HCT116 (cell line): ENCODE measurements at regions not wholly inside any gene's neighbourhood (a gene's known extent, or its start where the extent isn't known, plus 50 kb on each side); places are given as distances from the start of the nearest gene placed in this dataset.

Experiments
- ATAC-seq: fragments of 200-7000 bp; cut with Tn5 transposase; 2 replicates; pipeline ENCODE4 v1.9.1; 2020; ENCODE audit warnings: mild to moderate bottlenecking, moderate library complexity
- BruUV-seq: library from RNA; stranded (reverse); fragments of 400-500 nt; replicated peaks from 2 replicates; lab custom pipeline; 2021; lab: Mats Ljungman, UMichigan
- CTCF ChIA-PET: fragments of 300-600 bp; sonication (Branson Sonifier 250); formaldehyde crosslinking; loops from one replicate; lab custom pipeline; 2021; ENCODE audit warnings: antibody characterized with exemption; lab: Charles Lee
- POLR2A ChIA-PET: fragments of 300-600, 350-600 bp; sonication (Branson Sonifier 250); formaldehyde crosslinking; loops from one replicate; lab custom pipeline; 2021; ENCODE audit warnings: antibody characterized with exemption; lab: Charles Lee
- RAD21 ChIA-PET, 2 experiments: fragments of 300-600 bp; sonication (Branson Sonifier 250); formaldehyde crosslinking; loops; one replicate each; lab custom pipeline; 2023; ENCODE audit warnings: low total read pairs in 2 of 2; ENCODE audit not compliant: uncharacterized antibody in 2 of 2, unreplicated experiment in 2 of 2, low non-redundant PET in 1 of 2; lab: Charles Lee
- DNase-seq: peaks from one replicate; pipeline ENCODE4 v3.0.0-alpha.2; 2010; ENCODE audit warnings: low read depth, low spot score
- H2AFZ ChIP-seq: fragments of 200-600 bp; shearing (Covaris generic), sonication (generic); 2 replicates; pipeline ENCODE4 v1.6.1; 2017; ENCODE audit warnings: low read depth, mixed run types, mixed read lengths, antibody characterized with exemption, low read length; ENCODE audit not compliant: poor library complexity, severe bottlenecking
- H3K27ac ChIP-seq: 2 replicates; pipeline ENCODE4 v1.5.1; 2012; ENCODE audit warnings: low read depth, low read length
- H3K27me3 ChIP-seq: fragments of 200-600 bp; sonication (generic); 2 replicates; pipeline ENCODE4 v1.6.1; 2016; ENCODE audit warnings: mixed run types, low read length, mixed read lengths; ENCODE audit not compliant: insufficient read depth
- H3K36me3 ChIP-seq, 2 experiments: fragments of 200-500 bp in 1 of 2; fragments of 200-600 bp in 1 of 2; sonication (Bioruptor generic) in 1 of 2; sonication (generic) in 1 of 2; 2 replicates each; pipeline versions ENCODE4 v1.5.1 to v1.6.1; 2014 to 2016; ENCODE audit warnings: low read length in 2 of 2, inconsistent platforms in 1 of 2, mixed read lengths in 1 of 2, mixed run types in 1 of 2; ENCODE audit not compliant: insufficient read depth in 2 of 2, control insufficient read depth in 1 of 2
- H3K4me1 ChIP-seq, 2 experiments: fragments of 200-600 bp in 1 of 2; sonication (generic) in 1 of 2; 2 replicates each; pipeline versions ENCODE4 v1.5.1 to v1.6.1; 2012 to 2017; ENCODE audit warnings: low read length in 2 of 2, inconsistent platforms in 1 of 2, mild to moderate bottlenecking in 1 of 2, mixed read lengths in 1 of 2, mixed run types in 1 of 2, moderate library complexity in 1 of 2; ENCODE audit not compliant: insufficient read depth in 2 of 2, control insufficient read depth in 1 of 2
- H3K4me2 ChIP-seq: fragments of 200-600 bp; sonication (generic); 2 replicates; pipeline ENCODE4 v1.6.1; 2017; ENCODE audit warnings: mixed run types, low read length, mixed read lengths
- H3K4me3 ChIP-seq, 2 experiments: fragments of 200-600 bp in 1 of 2; sonication (generic) in 1 of 2; replicated peaks in 1 of 2; 2 replicates each; pipeline ENCODE4 v1.5.1; 2011 to 2016; ENCODE audit warnings: low read length in 2 of 2, control low read depth in 1 of 2, low read depth in 1 of 2, mild to moderate bottlenecking in 1 of 2, mixed read lengths in 1 of 2, mixed run types in 1 of 2
- H3K79me2 ChIP-seq: fragments of 200-600 bp; sonication (generic); 2 replicates; pipeline ENCODE4 v1.6.1; 2017; ENCODE audit warnings: mild to moderate bottlenecking, mixed run types, low read length, moderate library complexity, mixed read lengths; ENCODE audit not compliant: insufficient read depth
- H3K9ac ChIP-seq: fragments of 200-600 bp; sonication (generic); 2 replicates; pipeline ENCODE4 v1.6.1; 2016; ENCODE audit warnings: low read length, mixed read lengths
- H3K9me2 ChIP-seq: fragments of 200-600 bp; sonication (generic), shearing (Covaris generic); 2 replicates; pipeline ENCODE4 v1.6.1; 2017; ENCODE audit warnings: mixed run types, mild to moderate bottlenecking, moderate library complexity; ENCODE audit not compliant: insufficient read depth
- H3K9me3 ChIP-seq, 2 experiments: fragments of 200-500 bp in 1 of 2; fragments of 200-600 bp in 1 of 2; sonication (Bioruptor generic) in 1 of 2; sonication (generic) in 1 of 2; 2 replicates each; pipeline ENCODE4 v1.6.1; 2014 to 2017; ENCODE audit warnings: low read length in 2 of 2, mixed read lengths in 2 of 2, inconsistent platforms in 1 of 2, low read depth in 1 of 2, mild to moderate bottlenecking in 1 of 2, mixed run types in 1 of 2, moderate library complexity in 1 of 2; ENCODE audit not compliant: control insufficient read depth in 1 of 2, insufficient read depth in 1 of 2
- H4K20me1 ChIP-seq: fragments of 200-600 bp; sonication (generic), shearing (Covaris generic); 2 replicates; pipeline ENCODE4 v1.6.1; 2017; ENCODE audit warnings: mixed run types, mild to moderate bottlenecking, moderate library complexity; ENCODE audit not compliant: insufficient read depth
- CBX3 ChIP-seq: IDR thresholded peaks from 2 replicates; pipeline ENCODE4 v1.6.1; 2012; ENCODE audit warnings: low read depth
- EZH2 ChIP-seq: fragments of 200-600 bp; sonication (generic); IDR thresholded peaks from 2 replicates; pipeline ENCODE4 v1.6.1; 2017; ENCODE audit warnings: antibody characterized with exemption, mixed run types
- MAX ChIP-seq: IDR thresholded peaks from 2 replicates; pipeline ENCODE4 v1.6.1; 2012
- POLR2A ChIP-seq: IDR thresholded peaks from 2 replicates; pipeline ENCODE4 v1.7.0; 2011; ENCODE audit warnings: borderline replicate concordance; ENCODE audit not compliant: insufficient read depth, insufficient read length; ENCODE audit errors: extremely low read depth
- RAD21 ChIP-seq: IDR thresholded peaks from 2 replicates; pipeline ENCODE4 v1.6.1; 2012; ENCODE audit warnings: low read depth, mild to moderate bottlenecking
- SIN3A ChIP-seq: IDR thresholded peaks from 2 replicates; pipeline ENCODE4 v1.6.1; 2012; ENCODE audit warnings: low read depth
- SP1 ChIP-seq: IDR thresholded peaks from 2 replicates; pipeline ENCODE4 v1.6.1; 2012; ENCODE audit warnings: low read depth
- SRF ChIP-seq: IDR thresholded peaks from 2 replicates; pipeline ENCODE4 v1.6.1; 2012; ENCODE audit warnings: low read depth
- TCF7L2 ChIP-seq: IDR thresholded peaks from 2 replicates; pipeline ENCODE4 v1.7.0; 2011; ENCODE audit warnings: borderline replicate concordance, inconsistent platforms; ENCODE audit not compliant: insufficient read depth, insufficient read length; ENCODE audit errors: extremely low read depth
- YY1 ChIP-seq: IDR thresholded peaks from 2 replicates; pipeline ENCODE4 v1.6.1; 2011; ENCODE audit warnings: low read length, low read depth, moderate library complexity, mild to moderate bottlenecking; ENCODE audit not compliant: insufficient replicate concordance; ENCODE audit errors: extremely low read depth
- ZNF274 ChIP-seq: fragments of 200-500 bp; sonication (Bioruptor generic); IDR thresholded peaks from 2 replicates; pipeline ENCODE4 v1.6.1; 2014; ENCODE audit warnings: mild to moderate bottlenecking, low read depth, low read length, inconsistent platforms
- intact Hi-C: fragments of 100-400 bp; cut with micrococcal nuclease; formaldehyde crosslinking; loops from 2 replicates; pipeline ENCODE4 v1.10.0; 2022

GRCh38 chr11:128039140-128040021, 548.0 kb downstream of the ETS1 start:
- Histone ChIP-seq H3K9me3 (no peaks in the 10 kb centered on the region), H3K27me3 (no peaks in the 10 kb centered on the region), H3K4me1 (no peaks in the 10 kb centered on the region), H3K79me2 (no peaks in the 10 kb centered on the region), H3K4me3 (no peak overlapping the region), H3K9me2 (no peaks in the 10 kb centered on the region), H3K4me2 (no peak overlapping the region), H4K20me1 (no peaks in the 10 kb centered on the region), H3K9ac (no peak overlapping the region), H3K36me3 (no peaks in the 10 kb centered on the region)
- DNase-seq = no peak
- CTCF ChIA-PET = interaction anchor here (0.6 kb wide), 1 partner anchor 1432 kb away, joined by 3 read pairs; no protein-coding TSS in a partner anchor
- RAD21 ChIA-PET = no interaction called here
- BruUV-seq = no TSS peak
- POLR2A ChIA-PET = no interaction called here
- ATAC-seq = no peak
- intact Hi-C loops = loop anchor here (10.0 kb wide), 3 partner anchors 245 to 1595 kb away; no protein-coding TSS in a partner anchor
- TF ChIP-seq TCF7L2 (no peak), POLR2A (no peak)
- TF ChIP-seq, all 23 proteins: peak for 0
- H3K27ac ChIP-seq = no peak overlapping the region
- no peak overlapping the region for H2AFZ ChIP-seq

GRCh38 chr11:128036556-128037093, 550.7 kb downstream of the ETS1 start:
- H3K4me2 ChIP-seq = no peak overlapping the region
- H3K9me2 ChIP-seq = no peaks in the 10 kb centered on the region
- DNase-seq = no peak
- no peak overlapping the region for H2AFZ ChIP-seq
- ATAC-seq = no peak
- H3K9ac ChIP-seq = no peak overlapping the region
- no peak overlapping the region for H3K27ac ChIP-seq
- RAD21 ChIA-PET = no interaction called here
- no peak for TF ChIP-seq SRF
- no peak for TF ChIP-seq ZNF274
- TF ChIP-seq YY1 = no peak
- TF ChIP-seq SIN3A = no peak
- no peak for TF ChIP-seq MAX
- no peak for TF ChIP-seq SP1
- no peak for TF ChIP-seq CBX3
- no peak for TF ChIP-seq EZH2
- TF ChIP-seq RAD21 = no peak
- H4K20me1 ChIP-seq = no peaks in the 10 kb centered on the region
- no peaks in the 10 kb centered on the region for H3K36me3 ChIP-seq
- no peaks in the 10 kb centered on the region for H3K27me3 ChIP-seq
- no peaks in the 10 kb centered on the region for H3K79me2 ChIP-seq
- H3K4me1 ChIP-seq = no peaks in the 10 kb centered on the region
- H3K9me3 ChIP-seq = no peaks in the 10 kb centered on the region
- no peak overlapping the region for H3K4me3 ChIP-seq
- CTCF ChIA-PET = no interaction called here
- no TSS peak for BruUV-seq
- intact Hi-C loops = loop anchor here (10.0 kb wide), 2 partner anchors 248 to 1592 kb away; no protein-coding TSS in a partner anchor
- POLR2A ChIA-PET = no interaction called here
